Prostate gland (tissue), 2 donors: ENCODE measurements at regions not wholly inside any gene's neighbourhood (a gene's known extent, or its start where the extent isn't known, plus 50 kb on each side); places are given as distances from the start of the nearest gene placed in this dataset.

ENCODE experiments used
- POLR2A ChIP-seq: fragments of 450-650 bp; IDR thresholded peaks from one replicate; pipeline ENCODE4 v1.6.1; 2016; ENCODE audit warnings: antibody characterized with exemption, mild to moderate bottlenecking
- POLR2AphosphoS5 ChIP-seq: sonication (generic); formaldehyde crosslinking; IDR thresholded peaks from one replicate; pipeline ENCODE4 v1.6.1; 2017; ENCODE audit warnings: antibody characterized with exemption
- TF ChIP-seq, protein P1 (sequence below), 4 experiments: fragments of 200-600 bp in 2 of 4; fragments of 450-650 bp in 2 of 4; sonication (generic) in 2 of 4; IDR thresholded peaks; 1 replicate in 3 of 4; 2 replicates in 1 of 4; pipeline ENCODE4 v1.5.1; 2016 to 2019; ENCODE audit warnings: antibody characterized with exemption in 4 of 4, mild to moderate bottlenecking in 2 of 4, moderate library complexity in 2 of 4

DNA sequence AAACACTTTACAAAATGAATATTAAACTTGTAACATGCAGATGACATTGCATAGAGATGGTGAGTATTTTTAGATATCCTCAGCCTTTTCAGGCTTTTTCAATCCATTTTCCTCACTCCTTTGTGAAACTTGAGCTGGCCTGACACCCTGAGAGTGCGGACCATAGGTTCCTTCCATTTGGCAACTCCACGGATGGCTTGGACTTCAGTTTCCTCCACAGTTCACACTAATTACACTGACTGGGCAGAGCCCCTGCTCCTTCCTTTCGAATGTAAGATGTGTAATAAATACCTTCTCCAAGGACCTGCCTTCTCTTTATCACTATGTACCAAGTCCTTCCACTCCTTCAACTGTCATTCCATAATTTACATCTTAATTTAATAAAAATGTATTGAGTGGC, 141.7 kb upstream of the LRIG1 start:
- TF ChIP-seq POLR2A (no peak), POLR2AphosphoS5 (no peak)
- TF ChIP-seq, protein P1, sequence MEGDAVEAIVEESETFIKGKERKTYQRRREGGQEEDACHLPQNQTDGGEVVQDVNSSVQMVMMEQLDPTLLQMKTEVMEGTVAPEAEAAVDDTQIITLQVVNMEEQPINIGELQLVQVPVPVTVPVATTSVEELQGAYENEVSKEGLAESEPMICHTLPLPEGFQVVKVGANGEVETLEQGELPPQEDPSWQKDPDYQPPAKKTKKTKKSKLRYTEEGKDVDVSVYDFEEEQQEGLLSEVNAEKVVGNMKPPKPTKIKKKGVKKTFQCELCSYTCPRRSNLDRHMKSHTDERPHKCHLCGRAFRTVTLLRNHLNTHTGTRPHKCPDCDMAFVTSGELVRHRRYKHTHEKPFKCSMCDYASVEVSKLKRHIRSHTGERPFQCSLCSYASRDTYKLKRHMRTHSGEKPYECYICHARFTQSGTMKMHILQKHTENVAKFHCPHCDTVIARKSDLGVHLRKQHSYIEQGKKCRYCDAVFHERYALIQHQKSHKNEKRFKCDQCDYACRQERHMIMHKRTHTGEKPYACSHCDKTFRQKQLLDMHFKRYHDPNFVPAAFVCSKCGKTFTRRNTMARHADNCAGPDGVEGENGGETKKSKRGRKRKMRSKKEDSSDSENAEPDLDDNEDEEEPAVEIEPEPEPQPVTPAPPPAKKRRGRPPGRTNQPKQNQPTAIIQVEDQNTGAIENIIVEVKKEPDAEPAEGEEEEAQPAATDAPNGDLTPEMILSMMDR (IDR thresholded peaks at IDR 0.05) = no peak
